CD14-positive monocyte (primary cell): ENCODE measurements at regions not wholly inside any gene's neighbourhood (a gene's known extent, or its start where the extent isn't known, plus 50 kb on each side); places are given as distances from the start of the nearest gene placed in this dataset.

Experiments used
- DNase-seq, 3 donors: peaks; one replicate each; pipeline ENCODE4 v3.0.0-alpha.2; 2011 to 2022
- H2AFZ ChIP-seq: 2 replicates; pipeline ENCODE4 v1.6.0; 2012; ENCODE audit warnings: mild to moderate bottlenecking, low read depth, low read length, inconsistent platforms; ENCODE audit not compliant: insufficient read depth, poor library complexity, severe bottlenecking
- H3K27ac ChIP-seq, 2 donors: 1 replicate in 1 of 2; 2 replicates in 1 of 2; pipeline ENCODE4 v1.5.1; 2012 to 2013; ENCODE audit warnings: low read length in 2 of 2, control low read depth in 1 of 2, inconsistent platforms in 1 of 2, low read depth in 1 of 2, mild to moderate bottlenecking in 1 of 2
- H3K27me3 ChIP-seq, 2 donors: one replicate each; pipeline versions ENCODE4 v1.6.0 to v1.6.1; 2011 to 2013; ENCODE audit warnings: low read length in 2 of 2; ENCODE audit not compliant: control insufficient read depth in 2 of 2, insufficient read depth in 2 of 2
- H3K36me3 ChIP-seq, 2 donors: replicated peaks in 1 of 2; 1 replicate in 1 of 2; 2 replicates in 1 of 2; pipeline versions ENCODE4 v1.5.1 to v1.6.1; 2012 to 2013; ENCODE audit warnings: low read length in 2 of 2, control low read depth in 1 of 2, inconsistent platforms in 1 of 2, mild to moderate bottlenecking in 1 of 2; ENCODE audit not compliant: insufficient read depth in 2 of 2, control insufficient read depth in 1 of 2
- H3K4me1 ChIP-seq, 2 donors: 1 replicate in 1 of 2; 2 replicates in 1 of 2; pipeline versions ENCODE4 v1.5.1 to v1.6.1; 2012 to 2013; ENCODE audit warnings: low read length in 2 of 2, control low read depth in 1 of 2, inconsistent platforms in 1 of 2, mild to moderate bottlenecking in 1 of 2, moderate library complexity in 1 of 2; ENCODE audit not compliant: insufficient read depth in 2 of 2, control insufficient read depth in 1 of 2
- H3K4me2 ChIP-seq: replicated peaks from 2 replicates; pipeline ENCODE3; 2012; ENCODE audit warnings: low read length, moderate library complexity, mild to moderate bottlenecking; ENCODE audit not compliant: poor library complexity, severe bottlenecking; ENCODE audit errors: extremely low read depth
- H3K4me3 ChIP-seq, 3 experiments: fragments of 200-600 bp in 1 of 3; sonication (generic) in 1 of 3; replicated peaks in 1 of 3; 1 replicate in 2 of 3; 2 replicates in 1 of 3; pipeline ENCODE4 v1.5.1; 2011 to 2013; ENCODE audit warnings: low read length in 3 of 3, mild to moderate bottlenecking in 3 of 3, control low read depth in 2 of 3, low read depth in 2 of 3, inconsistent platforms in 1 of 3, moderate library complexity in 1 of 3
- H3K79me2 ChIP-seq: 2 replicates; pipeline ENCODE4 v1.6.0; 2012; ENCODE audit warnings: mild to moderate bottlenecking, control low read depth, inconsistent platforms, low read length, moderate library complexity; ENCODE audit not compliant: insufficient read depth
- H3K9ac ChIP-seq: 2 replicates; pipeline ENCODE4 v1.6.0; 2017; ENCODE audit warnings: low read length, mild to moderate bottlenecking; ENCODE audit not compliant: insufficient read depth, poor library complexity, severe bottlenecking
- H3K9me3 ChIP-seq, 2 donors: replicated peaks in 1 of 2; 1 replicate in 1 of 2; 2 replicates in 1 of 2; pipeline versions ENCODE4 v1.5.1 to v1.6.1; 2012 to 2013; ENCODE audit warnings: low read length in 2 of 2, control low read depth in 1 of 2; ENCODE audit not compliant: control insufficient read depth in 1 of 2, insufficient read depth in 1 of 2
- H4K20me1 ChIP-seq: 2 replicates; pipeline ENCODE4 v1.6.0; 2012; ENCODE audit warnings: mild to moderate bottlenecking, low read length, control low read depth, moderate library complexity; ENCODE audit not compliant: insufficient read depth
- H3K27ac Mint-ChIP-seq, 7 donors: one replicate each; pipeline ENCODE4 v1.8.0; 2020; ENCODE audit warnings: mild to moderate bottlenecking in 7 of 7, mixed read lengths in 7 of 7, moderate library complexity in 6 of 7, inconsistent platforms in 2 of 7
- H3K27me3 Mint-ChIP-seq, 3 donors: one replicate each; pipeline ENCODE4 v1.8.0; 2021 to 2022; ENCODE audit warnings: low read depth in 3 of 3, mild to moderate bottlenecking in 3 of 3, mixed read lengths in 3 of 3, moderate library complexity in 3 of 3, inconsistent platforms in 1 of 3
- H3K36me3 Mint-ChIP-seq, 2 donors: one replicate each; pipeline ENCODE4 v1.8.0; 2020; ENCODE audit warnings: mixed read lengths in 2 of 2, inconsistent platforms in 1 of 2, mild to moderate bottlenecking in 1 of 2
- H3K4me1 Mint-ChIP-seq: one replicate; pipeline ENCODE4 v1.8.0; 2020; ENCODE audit warnings: mild to moderate bottlenecking, mixed read lengths
- H3K4me3 Mint-ChIP-seq, 2 donors: one replicate each; pipeline ENCODE4 v1.8.0; 2020; ENCODE audit warnings: mild to moderate bottlenecking in 2 of 2, mixed read lengths in 2 of 2, moderate library complexity in 1 of 2
- H3K9me3 Mint-ChIP-seq, 7 donors: one replicate each; pipeline ENCODE4 v1.8.0; 2020 to 2022; ENCODE audit warnings: mixed read lengths in 7 of 7, mild to moderate bottlenecking in 6 of 7, moderate library complexity in 6 of 7, inconsistent platforms in 2 of 7
- CTCF ChIP-seq: fragments of 200-600 bp; IDR thresholded peaks from one replicate; pipeline ENCODE4 v1.8.0; 2022; ENCODE audit warnings: antibody characterized with exemption, mild to moderate bottlenecking
- WGBS: methylation state at CpG from one replicate; pipeline ENCODE4 v1.1.5; 2013; ENCODE audit warnings: missing lambda C conversion rate; ENCODE audit not compliant: insufficient coverage; 5-methylcytosine and 5-hydroxymethylcytosine counted together
- intact Hi-C, 2 donors: fragments of 100-400 bp; cut with micrococcal nuclease; formaldehyde crosslinking; loops; one replicate each; pipeline versions ENCODE4 v1.15.0 to v1.15.1; 2023

GRCh38 chr4:4734425-4734824 is 125.0 kb upstream of the MSX1 start:
- H3K4me2 ChIP-seq: no peak overlapping the region
- TF ChIP-seq CTCF: no peak
- Mint-ChIP-seq H3K9me3 (peaks cover 0 to 12% (median 6%) of the 10 kb centered on the region in 7 donors), H3K27ac (no peak overlapping the region), H3K4me1 (no peaks in the 10 kb centered on the region), H3K4me3 (no peak overlapping the region), H3K36me3 (no peaks in the 10 kb centered on the region), H3K27me3 (peaks cover 0 to 2% (median 2%) of the 10 kb centered on the region in 3 donors)
- no peaks in the 10 kb centered on the region for H4K20me1 ChIP-seq
- H3K9ac ChIP-seq: no peak overlapping the region
- no peak overlapping the region for H2AFZ ChIP-seq
- no peaks in the 10 kb centered on the region for H3K27me3 ChIP-seq
- no peak overlapping the region for H3K27ac ChIP-seq
- 89% methylated on average over 1 of the region's 5 CpGs for WGBS
- no peaks in the 10 kb centered on the region for H3K79me2 ChIP-seq
- intact Hi-C loops: no loop called here
- no peaks in the 10 kb centered on the region for H3K4me1 ChIP-seq
- no peak overlapping the region for H3K4me3 ChIP-seq
- peaks cover 0 to 9% of the 10 kb centered on the region in 2 donors for H3K9me3 ChIP-seq
- DNase-seq: no peak
- H3K36me3 ChIP-seq: no peaks in the 10 kb centered on the region

GRCh38 chr4:4733663-4734062 is 125.8 kb upstream of the MSX1 start:
- DNase-seq: no peak
- intact Hi-C loops: no loop called here
- Histone ChIP-seq H2AFZ (no peak overlapping the region), H3K27ac (no peak overlapping the region), H3K27me3 (no peaks in the 10 kb centered on the region), H4K20me1 (no peaks in the 10 kb centered on the region), H3K9ac (no peak overlapping the region), H3K9me3 (peaks cover 3 to 16% of the 10 kb centered on the region in 2 donors), H3K4me3 (no peak overlapping the region), H3K4me1 (no peaks in the 10 kb centered on the region), H3K79me2 (no peaks in the 10 kb centered on the region), H3K4me2 (no peak overlapping the region), H3K36me3 (no peaks in the 10 kb centered on the region)
- 80% methylated on average over 1 of the region's 3 CpGs for WGBS
- Mint-ChIP-seq H3K4me1 (no peaks in the 10 kb centered on the region), H3K36me3 (no peaks in the 10 kb centered on the region), H3K9me3 (peaks cover 0 to 16% (median 10%) of the 10 kb centered on the region in 7 donors), H3K27ac (no peak overlapping the region), H3K4me3 (no peak overlapping the region), H3K27me3 (peaks cover 0 to 2% (median 2%) of the 10 kb centered on the region in 3 donors)
- no peak for TF ChIP-seq CTCF
